ENCODE measurements at regions not wholly inside any gene's neighbourhood (a gene's known extent, or its start where the extent isn't known, plus 50 kb on each side); places are given as distances from the start of the nearest gene placed in this dataset.

- no peak for DNase-seq (ENCODE audit: low read depth, low spot score)
Observed at GRCh38 chr3:153313302-153313965, 151.4 kb downstream of the RAP2B start.

- DNase-seq (ENCODE audit: low read depth, low spot score) = no peak
Observed at GRCh38 chr3:153314038-153314437, 152.0 kb downstream of the RAP2B start.

GRCh38 chr3:153315781-153316180 lies 153.8 kb downstream of the RAP2B start:
- DNase-seq (ENCODE audit: low read depth, low spot score) = no peak

- DNase-seq (ENCODE audit: low read depth, low spot score) = no peak
Observed at GRCh38 chr3:153319705-153320554, 157.9 kb downstream of the RAP2B start.

GRCh38 chr3:153320585-153321128 lies 158.6 kb downstream of the RAP2B start:
- DNase-seq (ENCODE audit: low read depth, low spot score) = no peak

- no peak for DNase-seq (ENCODE audit: low read depth, low spot score)
Observed at GRCh38 chr3:153328690-153329089, 166.7 kb downstream of the RAP2B start.

GRCh38 chr3:153330901-153331300 lies 168.9 kb downstream of the RAP2B start:
- no peak for DNase-seq (ENCODE audit: low read depth, low spot score)

- no peak for DNase-seq (ENCODE audit: low read depth, low spot score)
Observed at GRCh38 chr3:153331676-153332075, 169.7 kb downstream of the RAP2B start.

- DNase-seq (ENCODE audit: low read depth, low spot score) = no peak
Observed at GRCh38 chr3:153334558-153334957, 172.5 kb downstream of the RAP2B start.

- DNase-seq (ENCODE audit: low read depth, low spot score) = no peak
Observed at GRCh38 chr3:153337369-153337768, 175.3 kb downstream of the RAP2B start.

GRCh38 chr3:153338487-153338886 lies 176.5 kb downstream of the RAP2B start:
- peak; percentile 35 for DNase-seq (ENCODE audit: low read depth, low spot score)

- DNase-seq (ENCODE audit: low read depth, low spot score) = no peak
Observed at GRCh38 chr3:153339065-153339464, 177.0 kb downstream of the RAP2B start.

- no peak for DNase-seq (ENCODE audit: low read depth, low spot score)
Observed at GRCh38 chr3:153343988-153344782, 182.2 kb downstream of the RAP2B start.

- no peak for DNase-seq (ENCODE audit: low read depth, low spot score)
Observed at GRCh38 chr3:153348457-153349107, 186.6 kb downstream of the RAP2B start.

- DNase-seq (ENCODE audit: low read depth, low spot score) = no peak
Observed at GRCh38 chr3:153349108-153349499, 187.1 kb downstream of the RAP2B start.

GRCh38 chr3:153350420-153350819 lies 188.4 kb downstream of the RAP2B start:
- no peak for DNase-seq (ENCODE audit: low read depth, low spot score)

- DNase-seq (ENCODE audit: low read depth, low spot score) = no peak
Observed at GRCh38 chr3:153354641-153355040, 192.6 kb downstream of the RAP2B start.

- no peak for DNase-seq (ENCODE audit: low read depth, low spot score)
Observed at GRCh38 chr3:153355559-153355958, 193.5 kb downstream of the RAP2B start.

- no peak for DNase-seq (ENCODE audit: low read depth, low spot score)
Observed at GRCh38 chr3:153356908-153357307, 194.9 kb downstream of the RAP2B start.

- no peak for DNase-seq (ENCODE audit: low read depth, low spot score)
Observed at GRCh38 chr3:153357436-153357835, 195.4 kb downstream of the RAP2B start.

GRCh38 chr3:153369561-153370374 lies 207.7 kb downstream of the RAP2B start:
- DNase-seq (ENCODE audit: low read depth, low spot score) = no peak
